ENCODE measurements at regions not wholly inside any gene's neighbourhood (a gene's known extent, or its start where the extent isn't known, plus 50 kb on each side); places are given as distances from the start of the nearest gene placed in this dataset.

GRCh38 chr6:109243863-109244825 is 138.1 kb downstream of the CD164 start (continued):
- TF ChIP-seq ERF (CRISPR knock-in tag; IDR thresholded peaks at IDR 0.05) (no peak), SMAD3 (CRISPR knock-in tag; conservative IDR thresholded peaks at IDR 0.05) (no peak), L3MBTL2 (IDR thresholded peaks at IDR 0.05) (peak; percentile 59), AFF1 (IDR thresholded peaks at IDR 0.05; ENCODE audit: low read depth in 1 of 2, partially characterized antibody in 2 of 2) (no peak), MITF (IDR thresholded peaks at IDR 0.05) (no peak), CEBPZ (IDR thresholded peaks at IDR 0.05; ENCODE audit: borderline replicate concordance, low read depth, low read length) (no peak), KDM1A (IDR thresholded peaks at IDR 0.05) (no peak), ZC3H11A (IDR thresholded peaks at IDR 0.05; ENCODE audit: low read depth, low read length) (no peak), CUX1 (CRISPR knock-in tag; IDR thresholded peaks at IDR 0.05) (no peak), ZNF146 (CRISPR knock-in tag; IDR thresholded peaks at IDR 0.05; ENCODE audit: unreplicated experiment) (no peak), TCF7 (IDR thresholded peaks at IDR 0.05; ENCODE audit: borderline replicate concordance) (no peak), NEUROD1 (IDR thresholded peaks at IDR 0.05; ENCODE audit: borderline replicate concordance, low read depth, low read length, partially characterized antibody) (no peak)

All from K562 (cell line).